ENCODE measurements at regions not wholly inside any gene's neighbourhood (a gene's known extent, or its start where the extent isn't known, plus 50 kb on each side); places are given as distances from the start of the nearest gene placed in this dataset.

GRCh38 chr1:34611571-34611970 is 143.3 kb upstream of the GJB5 start:
- no peak for TF ChIP-seq CTCF (IDR thresholded peaks at IDR 0.05; ENCODE audit: insufficient read depth, low read length)
- no peak overlapping the region for H3K4me3 ChIP-seq (ENCODE audit: low read depth, low read length)
- no peak for DNase-seq (ENCODE audit: low read depth)

GRCh38 chr1:34612091-34612827 is 142.6 kb upstream of the GJB5 start:
- no peak for DNase-seq (ENCODE audit: low read depth)
- no peak overlapping the region for H3K4me3 ChIP-seq (ENCODE audit: low read depth, low read length)
- no peak for TF ChIP-seq CTCF (IDR thresholded peaks at IDR 0.05; ENCODE audit: insufficient read depth, low read length)

GRCh38 chr1:34617321-34618118 is 137.3 kb upstream of the GJB5 start:
- TF ChIP-seq CTCF (IDR thresholded peaks at IDR 0.05; ENCODE audit: insufficient read depth, low read length) = no peak
- DNase-seq (ENCODE audit: low read depth) = no peak
- no peak overlapping the region for H3K4me3 ChIP-seq (ENCODE audit: low read depth, low read length)

- H3K4me3 ChIP-seq (ENCODE audit: low read depth, low read length) = no peak overlapping the region
- DNase-seq (ENCODE audit: low read depth) = no peak
- TF ChIP-seq CTCF (IDR thresholded peaks at IDR 0.05; ENCODE audit: insufficient read depth, low read length) = no peak
These were observed 136.5 kb upstream of the GJB5 start for GRCh38 chr1:34618381-34618780.

GRCh38 chr1:34619256-34619655 is 135.6 kb upstream of the GJB5 start:
- no peak overlapping the region for H3K4me3 ChIP-seq (ENCODE audit: low read depth, low read length)
- no peak for TF ChIP-seq CTCF (IDR thresholded peaks at IDR 0.05; ENCODE audit: insufficient read depth, low read length)
- no peak for DNase-seq (ENCODE audit: low read depth)

GRCh38 chr1:34621916-34622315 is 132.9 kb upstream of the GJB5 start:
- no peak for TF ChIP-seq CTCF (IDR thresholded peaks at IDR 0.05; ENCODE audit: insufficient read depth, low read length)
- DNase-seq (ENCODE audit: low read depth) = no peak
- no peak overlapping the region for H3K4me3 ChIP-seq (ENCODE audit: low read depth, low read length)
